HepG2 (cell line): ENCODE measurements at regions not wholly inside any gene's neighbourhood (a gene's known extent, or its start where the extent isn't known, plus 50 kb on each side); places are given as distances from the start of the nearest gene placed in this dataset.

Experiments
- ATF7 ChIP-seq, 2 experiments: fragments of 450-650 bp in 1 of 2; sonication (generic) in 1 of 2; formaldehyde crosslinking in 1 of 2; IDR thresholded peaks; 2 replicates each; pipeline versions ENCODE4 v1.4.0 to v1.6.1; 2016 to 2020; ENCODE audit warnings: antibody characterized with exemption in 1 of 2, mild to moderate bottlenecking in 1 of 2, missing genetic modification reagents in 1 of 2
- HNRNPH1 ChIP-seq: fragments of 200-400 bp; formaldehyde crosslinking; optimal IDR thresholded peaks from 2 replicates; pipeline ENCODE3; 2017; ENCODE audit warnings: mild to moderate bottlenecking, low read depth, low read length
- IKZF4 ChIP-seq: sonication (generic); formaldehyde crosslinking; IDR thresholded peaks from 2 replicates; pipeline ENCODE4 v1.5.1; 2020; ENCODE audit warnings: borderline replicate concordance, mild to moderate bottlenecking, low read depth, missing genetic modification reagents; ENCODE audit errors: not compliant biosample characterization
- MBNL3 ChIP-seq: fragments of 250-450 bp; sonication (Bioruptor Pico); conservative IDR thresholded peaks from 2 replicates; pipeline ENCODE4 v1.8.0; 2022; ENCODE audit warnings: mild to moderate bottlenecking, inconsistent platforms
- PATZ1 ChIP-seq: sonication (generic); formaldehyde crosslinking; IDR thresholded peaks from 2 replicates; pipeline ENCODE4 v1.4.0; 2020; ENCODE audit warnings: missing genetic modification reagents
- POLR2A ChIP-seq, 2 experiments: IDR thresholded peaks; 2 replicates each; pipeline ENCODE4 v1.6.1; 2011; ENCODE audit warnings: low read depth in 2 of 2, low read length in 2 of 2, mild to moderate bottlenecking in 1 of 2, moderate library complexity in 1 of 2; ENCODE audit not compliant: insufficient read depth in 1 of 2
- SIN3A ChIP-seq: IDR thresholded peaks from 2 replicates; pipeline ENCODE4 v1.6.1; 2011; ENCODE audit warnings: low read depth, mild to moderate bottlenecking, control low read depth, low read length, borderline replicate concordance
- SP4 ChIP-seq: sonication (generic); formaldehyde crosslinking; IDR thresholded peaks from 2 replicates; pipeline ENCODE4 v1.8.1; 2023; ENCODE audit warnings: mild to moderate bottlenecking, missing genetic modification reagents
- ZKSCAN8 ChIP-seq: IDR thresholded peaks from 2 replicates; pipeline ENCODE4 v1.6.1; 2016; ENCODE audit warnings: borderline replicate concordance, missing genetic modification reagents, missing compliant biosample characterization
- ZNF460 ChIP-seq: sonication (generic); formaldehyde crosslinking; IDR thresholded peaks from 2 replicates; pipeline ENCODE4 v1.5.1; 2020; ENCODE audit warnings: missing genetic modification reagents, mild to moderate bottlenecking, borderline replicate concordance
- ZNF577 ChIP-seq: sonication (generic); formaldehyde crosslinking; IDR thresholded peaks from 2 replicates; pipeline ENCODE4 v1.4.0; 2020; ENCODE audit warnings: mild to moderate bottlenecking, low read depth, missing genetic modification reagents, borderline replicate concordance
- ZNF780A ChIP-seq: sonication (generic); formaldehyde crosslinking; IDR thresholded peaks from 2 replicates; pipeline ENCODE4 v1.8.0; 2022; ENCODE audit warnings: mild to moderate bottlenecking, missing genetic modification reagents, moderate library complexity
- TF ChIP-seq, protein P1 (sequence below): sonication (generic); formaldehyde crosslinking; IDR thresholded peaks from 2 replicates; pipeline ENCODE4 v1.8.0; 2023; ENCODE audit warnings: mild to moderate bottlenecking, missing genetic modification reagents
- TF ChIP-seq, protein P2 (sequence below): sonication (generic); formaldehyde crosslinking; IDR thresholded peaks from 2 replicates; pipeline ENCODE4 v1.4.0; 2020; ENCODE audit warnings: low read depth, mild to moderate bottlenecking, missing genetic modification reagents

DNA sequence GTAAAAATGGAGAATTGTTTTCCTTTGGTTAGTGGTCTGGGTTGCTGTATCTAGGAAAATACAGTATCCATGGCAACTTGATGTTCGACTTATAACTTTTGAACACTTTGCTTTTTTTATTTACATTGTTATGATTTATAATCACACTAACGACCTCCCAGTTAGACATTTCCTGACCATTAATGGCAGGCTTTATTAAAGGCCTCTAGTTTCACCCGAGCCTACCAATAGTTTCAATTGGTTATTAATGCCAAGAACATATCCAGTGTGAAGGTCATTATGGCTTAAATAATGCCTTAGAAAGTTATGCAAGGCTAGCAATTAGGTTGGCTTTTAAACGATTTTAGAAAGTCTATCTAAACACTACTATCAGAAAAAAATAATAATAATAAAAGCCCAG is 452.0 kb downstream of the DMRTA1 start:
- no peak for TF ChIP-seq SP4 (CRISPR knock-in tag)
- no peak for TF ChIP-seq ZKSCAN8 (CRISPR knock-in tag)
- no peak for TF ChIP-seq ATF7 (IDR thresholded peaks at IDR 0.05)
- TF ChIP-seq ATF7 (CRISPR knock-in tag; IDR thresholded peaks at IDR 0.05), result no peak
- TF ChIP-seq, protein P1, sequence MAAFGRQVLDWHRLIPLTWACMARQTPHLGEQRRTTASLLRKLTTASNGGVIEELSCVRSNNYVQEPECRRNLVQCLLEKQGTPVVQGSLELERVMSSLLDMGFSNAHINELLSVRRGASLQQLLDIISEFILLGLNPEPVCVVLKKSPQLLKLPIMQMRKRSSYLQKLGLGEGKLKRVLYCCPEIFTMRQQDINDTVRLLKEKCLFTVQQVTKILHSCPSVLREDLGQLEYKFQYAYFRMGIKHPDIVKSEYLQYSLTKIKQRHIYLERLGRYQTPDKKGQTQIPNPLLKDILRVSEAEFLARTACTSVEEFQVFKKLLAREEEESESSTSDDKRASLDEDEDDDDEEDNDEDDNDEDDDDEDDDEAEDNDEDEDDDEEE (CRISPR knock-in tag), result no peak
- TF ChIP-seq, protein P2, sequence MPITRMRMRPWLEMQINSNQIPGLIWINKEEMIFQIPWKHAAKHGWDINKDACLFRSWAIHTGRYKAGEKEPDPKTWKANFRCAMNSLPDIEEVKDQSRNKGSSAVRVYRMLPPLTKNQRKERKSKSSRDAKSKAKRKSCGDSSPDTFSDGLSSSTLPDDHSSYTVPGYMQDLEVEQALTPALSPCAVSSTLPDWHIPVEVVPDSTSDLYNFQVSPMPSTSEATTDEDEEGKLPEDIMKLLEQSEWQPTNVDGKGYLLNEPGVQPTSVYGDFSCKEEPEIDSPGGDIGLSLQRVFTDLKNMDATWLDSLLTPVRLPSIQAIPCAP (CRISPR knock-in tag), result no peak
- TF ChIP-seq ZNF577 (CRISPR knock-in tag), result no peak
- no peak for TF ChIP-seq IKZF4 (CRISPR knock-in tag)
- no peak for TF ChIP-seq ZNF780A
- TF ChIP-seq POLR2A (IDR thresholded peaks at IDR 0.05; ENCODE audit: insufficient read depth in 1 of 2, low read depth in 2 of 2, low read length in 2 of 2), result no peak
- TF ChIP-seq MBNL3 (CRISPR knock-in tag), result no peak
- no peak for TF ChIP-seq HNRNPH1
- no peak for TF ChIP-seq ZNF460 (CRISPR knock-in tag)
- TF ChIP-seq PATZ1 (CRISPR knock-in tag), result no peak
- TF ChIP-seq SIN3A, result no peak
